K562 (cell line): ENCODE measurements at regions not wholly inside any gene's neighbourhood (a gene's known extent, or its start where the extent isn't known, plus 50 kb on each side); places are given as distances from the start of the nearest gene placed in this dataset.

Experiments used
- ATAC-seq: fragments of 200-7000 bp; cut with Tn5 transposase; 3 replicates; pipeline ENCODE4 v1.9.1; 2020; ENCODE audit warnings: moderate library complexity
- BruUV-seq: library from RNA; stranded (reverse); fragments of 400-500 nt; replicated peaks from 2 replicates; lab custom pipeline; 2021; lab: Mats Ljungman, UMichigan
- CTCF ChIA-PET: fragments of 300-600 bp; formaldehyde crosslinking; extraction: SDS; loops from one replicate; lab custom pipeline; 2021; ENCODE audit warnings: low intra/inter-chr PET ratio; lab: Yijun Ruan, JAX
- POLR2A ChIA-PET: fragments of 300-600, 350-650 bp; sonication (Branson Sonifier 250); formaldehyde crosslinking; extraction: SDS; loops from one replicate; lab custom pipeline; 2021; ENCODE audit warnings: antibody characterized with exemption, inconsistent platforms; lab: Yijun Ruan, JAX
- DNase-seq, 4 experiments: peaks; one replicate each; pipeline versions ENCODE4 v3.0.0 to v3.0.0-alpha.2; 2011 to 2018; ENCODE audit warnings: low spot score in 3 of 4, mixed read lengths in 3 of 4; ENCODE audit errors: extremely low read depth in 1 of 4
- FAIRE-seq: peaks from 2 replicates; lab custom pipeline; 2011; peaks lifted over from hg19 to GRCh38; lab: Jason Lieb, UNC
- H2AFZ ChIP-seq: 2 replicates; pipeline ENCODE4 v1.6.0; 2011; ENCODE audit warnings: low read depth, low read length, control low read depth, inconsistent platforms
- H3K27ac ChIP-seq: fragments of 200-600 bp; 3 replicates; pipeline ENCODE4 v1.8.0; 2011; ENCODE audit warnings: low read depth, mild to moderate bottlenecking, control low read depth, inconsistent platforms, low read length, moderate library complexity, mixed read lengths; ENCODE audit errors: extremely low read depth
- H3K27me3 ChIP-seq, 2 experiments: fragments of 300-600 bp in 1 of 2; 2 replicates in 1 of 2; 3 replicates in 1 of 2; pipeline versions ENCODE4 v1.6.0 to v1.8.0; 2011; ENCODE audit warnings: inconsistent platforms in 2 of 2, low read length in 2 of 2, mild to moderate bottlenecking in 1 of 2, mixed read lengths in 1 of 2, moderate library complexity in 1 of 2; ENCODE audit not compliant: control insufficient read depth in 2 of 2, insufficient read depth in 2 of 2
- H3K36me3 ChIP-seq: fragments of 300-600 bp; 3 replicates; pipeline ENCODE4 v1.8.0; 2011; ENCODE audit warnings: mild to moderate bottlenecking, low read length, inconsistent platforms; ENCODE audit not compliant: control insufficient read depth, insufficient read depth
- H3K4me1 ChIP-seq, 2 experiments: fragments of 200-600 bp in 1 of 2; replicated peaks in 1 of 2; 2 replicates in 1 of 2; 3 replicates in 1 of 2; pipeline versions ENCODE4 v1.5.1 to v1.8.0; 2011; ENCODE audit warnings: inconsistent platforms in 2 of 2, low read length in 2 of 2, mild to moderate bottlenecking in 1 of 2, mixed read lengths in 1 of 2, moderate library complexity in 1 of 2; ENCODE audit not compliant: control insufficient read depth in 2 of 2, insufficient read depth in 2 of 2
- H3K4me2 ChIP-seq: 2 replicates; pipeline ENCODE4 v1.6.1; 2011; ENCODE audit warnings: low read length, control low read depth, inconsistent platforms, mixed read lengths; ENCODE audit not compliant: insufficient read depth
- H3K4me3 ChIP-seq: fragments of 200-600 bp; sonication (generic), shearing (Covaris generic); 2 replicates; pipeline ENCODE4 v1.5.1; 2016; ENCODE audit warnings: control low read depth, inconsistent platforms
- H3K79me2 ChIP-seq: fragments of 200-600 bp; 3 replicates; pipeline ENCODE4 v1.8.0; 2011; ENCODE audit warnings: low read length, inconsistent platforms; ENCODE audit not compliant: control insufficient read depth, insufficient read depth
- H3K9ac ChIP-seq, 2 experiments: 2 replicates each; pipeline versions ENCODE4 v1.6.0 to v1.6.1; 2011; ENCODE audit warnings: low read depth in 2 of 2, low read length in 2 of 2, control low read depth in 1 of 2, inconsistent platforms in 1 of 2, mild to moderate bottlenecking in 1 of 2, mixed read lengths in 1 of 2; ENCODE audit not compliant: insufficient read depth in 1 of 2
- H3K9me1 ChIP-seq: one replicate; pipeline ENCODE4 v1.6.0; 2011; ENCODE audit warnings: inconsistent platforms, mild to moderate bottlenecking, low read length, moderate library complexity; ENCODE audit not compliant: control insufficient read depth, insufficient read depth
- H3K9me3 ChIP-seq: replicated peaks from 2 replicates; pipeline ENCODE4 v1.5.1; 2011; ENCODE audit warnings: low read depth, low read length, inconsistent platforms; ENCODE audit not compliant: control insufficient read depth, insufficient read depth
- H4K20me1 ChIP-seq: replicated peaks from 2 replicates; pipeline ENCODE4 v1.6.1; 2011; ENCODE audit warnings: low read length, inconsistent platforms, mixed read lengths; ENCODE audit not compliant: control insufficient read depth, insufficient read depth
- ERF ChIP-seq: fragments of 450-650 bp; formaldehyde crosslinking; IDR thresholded peaks from 2 replicates; pipeline ENCODE4 v1.4.0; 2020; ENCODE audit warnings: mild to moderate bottlenecking, mixed read lengths
- FOSL1 ChIP-seq: fragments of 200-800 bp; sonication (Bioruptor generic); conservative IDR thresholded peaks from 2 replicates; pipeline ENCODE4 v1.6.1; 2016; ENCODE audit warnings: missing genetic modification characterization, missing compliant biosample characterization
- TSC22D4 ChIP-seq: fragments of 450-650 bp; IDR thresholded peaks from 2 replicates; pipeline ENCODE4 v1.6.1; 2016; ENCODE audit warnings: missing genetic modification characterization, missing biosample characterization, control low read depth
- ZBTB40 ChIP-seq, 2 experiments: fragments of 450-650 bp in 1 of 2; sonication (generic) in 1 of 2; formaldehyde crosslinking in 1 of 2; IDR thresholded peaks; 2 replicates each; pipeline versions ENCODE4 v1.7.1 to v1.9.0; 2016 to 2022; ENCODE audit warnings: inconsistent platforms in 1 of 2, mild to moderate bottlenecking in 1 of 2, missing genetic modification reagents in 1 of 2
- ZNF766 ChIP-seq: fragments of 200-800 bp; sonication (Bioruptor generic); conservative IDR thresholded peaks from 2 replicates; pipeline ENCODE4 v1.6.1; 2016; ENCODE audit warnings: missing genetic modification characterization, missing compliant biosample characterization
- WGBS: fragments of 100-300 bp; shearing (Covaris generic); methylation state at CpG from one replicate; pipeline ENCODE4 v1.1.6; 2016; ENCODE audit warnings: low coverage, mixed read lengths; ENCODE audit not compliant: insufficient coverage; ENCODE audit errors: missing lambda C conversion rate; 5-methylcytosine and 5-hydroxymethylcytosine counted together
- in situ Hi-C: fragments of 300-500 bp; cut with MboI; formaldehyde crosslinking; loops from 4 replicates; pipeline ENCODE4 v1.15.0; 2018; ENCODE audit warnings: inconsistent platforms, mixed read lengths
- intact Hi-C: fragments of 100-400 bp; cut with micrococcal nuclease; formaldehyde crosslinking; loops from 2 replicates; pipeline ENCODE4 v1.14.2; 2022

GRCh38 chrX:107574054-107574683 is 54.1 kb upstream of the PRPS1 start:
- CTCF ChIA-PET = no interaction called here
- H4K20me1 ChIP-seq = no peaks in the 10 kb centered on the region; the same call in 1 of the 2 replicates
- no peaks in the 10 kb centered on the region for H3K36me3 ChIP-seq
- H3K4me3 ChIP-seq = no peak overlapping the region
- H3K9me3 ChIP-seq = no peaks in the 10 kb centered on the region
- H3K4me1 ChIP-seq = peaks cover 4 to 22% of the 10 kb centered on the region in 2 experiments; a peak in 3 of 5 replicates
- intact Hi-C loops (no loop called here), in situ Hi-C loops (no loop called here)
- no peaks in the 10 kb centered on the region for H3K79me2 ChIP-seq
- ATAC-seq (no peak), FAIRE-seq (no peak), DNase-seq (no peak)
- no peak overlapping the region for H3K27ac ChIP-seq
- H3K9me1 ChIP-seq = no peaks in the 10 kb centered on the region
- no peak overlapping the region for H3K9ac ChIP-seq
- no peak overlapping the region for H2AFZ ChIP-seq
- BruUV-seq = no TSS peak
- no peak overlapping the region for H3K4me2 ChIP-seq
- 0 out of 5 replicates have a peak, but pooled peaks cover 0 to 3% of the 10 kb centered on the region in 2 experiments for H3K27me3 ChIP-seq
- POLR2A ChIA-PET = no interaction called here
- 33% methylated on average over 3 of the region's 3 CpGs for WGBS
- TF ChIP-seq ERF (CRISPR knock-in tag) (no peak), ZNF766 (no peak), TSC22D4 (no peak), ZBTB40 (IDR thresholded peaks at IDR 0.05) (peak; percentile 72), ZBTB40 (CRISPR knock-in tag; IDR thresholded peaks at IDR 0.05) (no peak; the same call in 1 of the 2 replicates), FOSL1 (tag) (peak; percentile 75)
- TF ChIP-seq, all 486 proteins: peak for 2
